K562 (cell line): ENCODE measurements at regions not wholly inside any gene's neighbourhood (a gene's known extent, or its start where the extent isn't known, plus 50 kb on each side); places are given as distances from the start of the nearest gene placed in this dataset.

Experiments
- ATAC-seq: fragments of 200-7000 bp; cut with Tn5 transposase; 3 replicates; pipeline ENCODE4 v1.9.1; 2020; ENCODE audit warnings: moderate library complexity
- BruUV-seq: library from RNA; stranded (reverse); fragments of 400-500 nt; replicated peaks from 2 replicates; lab custom pipeline; 2021; lab: Mats Ljungman, UMichigan
- CTCF ChIA-PET: fragments of 300-600 bp; formaldehyde crosslinking; extraction: SDS; loops from one replicate; lab custom pipeline; 2021; ENCODE audit warnings: low intra/inter-chr PET ratio; lab: Yijun Ruan, JAX
- POLR2A ChIA-PET: fragments of 300-600, 350-650 bp; sonication (Branson Sonifier 250); formaldehyde crosslinking; extraction: SDS; loops from one replicate; lab custom pipeline; 2021; ENCODE audit warnings: antibody characterized with exemption, inconsistent platforms; lab: Yijun Ruan, JAX
- DNase-seq, 4 experiments: peaks; one replicate each; pipeline versions ENCODE4 v3.0.0 to v3.0.0-alpha.2; 2011 to 2018; ENCODE audit warnings: low spot score in 3 of 4, mixed read lengths in 3 of 4; ENCODE audit errors: extremely low read depth in 1 of 4
- FAIRE-seq: peaks from 2 replicates; lab custom pipeline; 2011; peaks lifted over from hg19 to GRCh38; lab: Jason Lieb, UNC
- H2AFZ ChIP-seq: 2 replicates; pipeline ENCODE4 v1.6.0; 2011; ENCODE audit warnings: low read depth, low read length, control low read depth, inconsistent platforms
- H3K27ac ChIP-seq: fragments of 200-600 bp; 3 replicates; pipeline ENCODE4 v1.8.0; 2011; ENCODE audit warnings: low read depth, mild to moderate bottlenecking, control low read depth, inconsistent platforms, low read length, moderate library complexity, mixed read lengths; ENCODE audit errors: extremely low read depth
- H3K27me3 ChIP-seq, 2 experiments: fragments of 300-600 bp in 1 of 2; 2 replicates in 1 of 2; 3 replicates in 1 of 2; pipeline versions ENCODE4 v1.6.0 to v1.8.0; 2011; ENCODE audit warnings: inconsistent platforms in 2 of 2, low read length in 2 of 2, mild to moderate bottlenecking in 1 of 2, mixed read lengths in 1 of 2, moderate library complexity in 1 of 2; ENCODE audit not compliant: control insufficient read depth in 2 of 2, insufficient read depth in 2 of 2
- H3K36me3 ChIP-seq: fragments of 300-600 bp; 3 replicates; pipeline ENCODE4 v1.8.0; 2011; ENCODE audit warnings: mild to moderate bottlenecking, low read length, inconsistent platforms; ENCODE audit not compliant: control insufficient read depth, insufficient read depth
- H3K4me1 ChIP-seq, 2 experiments: fragments of 200-600 bp in 1 of 2; replicated peaks in 1 of 2; 2 replicates in 1 of 2; 3 replicates in 1 of 2; pipeline versions ENCODE4 v1.5.1 to v1.8.0; 2011; ENCODE audit warnings: inconsistent platforms in 2 of 2, low read length in 2 of 2, mild to moderate bottlenecking in 1 of 2, mixed read lengths in 1 of 2, moderate library complexity in 1 of 2; ENCODE audit not compliant: control insufficient read depth in 2 of 2, insufficient read depth in 2 of 2
- H3K4me2 ChIP-seq: 2 replicates; pipeline ENCODE4 v1.6.1; 2011; ENCODE audit warnings: low read length, control low read depth, inconsistent platforms, mixed read lengths; ENCODE audit not compliant: insufficient read depth
- H3K4me3 ChIP-seq: fragments of 200-600 bp; sonication (generic), shearing (Covaris generic); 2 replicates; pipeline ENCODE4 v1.5.1; 2016; ENCODE audit warnings: control low read depth, inconsistent platforms
- H3K79me2 ChIP-seq: fragments of 200-600 bp; 3 replicates; pipeline ENCODE4 v1.8.0; 2011; ENCODE audit warnings: low read length, inconsistent platforms; ENCODE audit not compliant: control insufficient read depth, insufficient read depth
- H3K9ac ChIP-seq, 2 experiments: 2 replicates each; pipeline versions ENCODE4 v1.6.0 to v1.6.1; 2011; ENCODE audit warnings: low read depth in 2 of 2, low read length in 2 of 2, control low read depth in 1 of 2, inconsistent platforms in 1 of 2, mild to moderate bottlenecking in 1 of 2, mixed read lengths in 1 of 2; ENCODE audit not compliant: insufficient read depth in 1 of 2
- H3K9me1 ChIP-seq: one replicate; pipeline ENCODE4 v1.6.0; 2011; ENCODE audit warnings: inconsistent platforms, mild to moderate bottlenecking, low read length, moderate library complexity; ENCODE audit not compliant: control insufficient read depth, insufficient read depth
- H3K9me3 ChIP-seq: replicated peaks from 2 replicates; pipeline ENCODE4 v1.5.1; 2011; ENCODE audit warnings: low read depth, low read length, inconsistent platforms; ENCODE audit not compliant: control insufficient read depth, insufficient read depth
- H4K20me1 ChIP-seq: replicated peaks from 2 replicates; pipeline ENCODE4 v1.6.1; 2011; ENCODE audit warnings: low read length, inconsistent platforms, mixed read lengths; ENCODE audit not compliant: control insufficient read depth, insufficient read depth
- CC2D1A ChIP-seq: fragments of 450-650 bp; IDR thresholded peaks from 2 replicates; pipeline ENCODE4 v1.6.1; 2017; ENCODE audit warnings: mild to moderate bottlenecking
- GATA2 ChIP-seq: sonication (generic); formaldehyde crosslinking; IDR thresholded peaks from 2 replicates; pipeline ENCODE4 v1.4.0; 2020; ENCODE audit warnings: mild to moderate bottlenecking, missing genetic modification reagents
- HMGN3 ChIP-seq: IDR thresholded peaks from 2 replicates; pipeline ENCODE4 v1.6.1; 2011; ENCODE audit warnings: borderline replicate concordance, low read depth, mild to moderate bottlenecking, mixed read lengths, low read length; ENCODE audit not compliant: insufficient read length; ENCODE audit errors: extremely low read depth
- IFI16 ChIP-seq: fragments of 250-450 bp; sonication (Bioruptor Pico); IDR thresholded peaks from 2 replicates; pipeline ENCODE4 v2.1.2; 2022; ENCODE audit warnings: mild to moderate bottlenecking, inconsistent platforms
- KDM4B ChIP-seq, 2 experiments: fragments of 450-650 bp in 1 of 2; sonication (generic) in 1 of 2; IDR thresholded peaks; 2 replicates each; pipeline ENCODE4 v1.6.1; 2016 to 2017; ENCODE audit warnings: borderline replicate concordance in 2 of 2, antibody characterized with exemption in 1 of 2, low read depth in 1 of 2, mild to moderate bottlenecking in 1 of 2
- L3MBTL2 ChIP-seq: fragments of 450-650 bp; IDR thresholded peaks from 2 replicates; pipeline ENCODE4 v1.6.1; 2016; ENCODE audit warnings: mild to moderate bottlenecking, moderate library complexity
- MXI1 ChIP-seq: IDR thresholded peaks from 2 replicates; pipeline ENCODE4 v1.6.1; 2011; ENCODE audit warnings: low read depth, mild to moderate bottlenecking, improper control_type of control experiment, low read length
- NFE2L1 ChIP-seq: fragments of 450-650 bp; IDR thresholded peaks from 2 replicates; pipeline ENCODE4 v1.6.1; 2016; ENCODE audit warnings: missing genetic modification characterization, low read depth, mild to moderate bottlenecking, missing compliant biosample characterization, moderate library complexity, borderline replicate concordance
- POLR2B ChIP-seq: fragments of 450-650 bp; IDR thresholded peaks from 2 replicates; pipeline ENCODE4 v1.6.1; 2018; ENCODE audit warnings: low read depth; ENCODE audit not compliant: partially characterized antibody
- SOX6 ChIP-seq: fragments of 450-650 bp; IDR thresholded peaks from 2 replicates; pipeline ENCODE4 v1.6.1; 2014; ENCODE audit warnings: mild to moderate bottlenecking
- U2AF2 ChIP-seq: fragments of 200-400 bp; formaldehyde crosslinking; optimal IDR thresholded peaks from 2 replicates; pipeline ENCODE3; 2017; ENCODE audit warnings: low read depth, mild to moderate bottlenecking, low read length
- ZNF586 ChIP-seq: fragments of 450-650 bp; formaldehyde crosslinking; conservative IDR thresholded peaks from 2 replicates; pipeline ENCODE4 v1.4.0; 2020; ENCODE audit warnings: mild to moderate bottlenecking, moderate library complexity
- WGBS: fragments of 100-300 bp; shearing (Covaris generic); methylation state at CpG from one replicate; pipeline ENCODE4 v1.1.6; 2016; ENCODE audit warnings: low coverage, mixed read lengths; ENCODE audit not compliant: insufficient coverage; ENCODE audit errors: missing lambda C conversion rate; 5-methylcytosine and 5-hydroxymethylcytosine counted together
- in situ Hi-C: fragments of 300-500 bp; cut with MboI; formaldehyde crosslinking; loops from 4 replicates; pipeline ENCODE4 v1.15.0; 2018; ENCODE audit warnings: inconsistent platforms, mixed read lengths
- intact Hi-C: fragments of 100-400 bp; cut with micrococcal nuclease; formaldehyde crosslinking; loops from 2 replicates; pipeline ENCODE4 v1.14.2; 2022
- TF ChIP-seq, protein P1 (sequence below): sonication (generic); formaldehyde crosslinking; IDR thresholded peaks from 2 replicates; pipeline ENCODE4 v1.8.1; 2023; ENCODE audit warnings: mild to moderate bottlenecking, missing genetic modification reagents
- TF ChIP-seq, protein P2 (sequence below): fragments of 450-650 bp; formaldehyde crosslinking; IDR thresholded peaks from 2 replicates; pipeline ENCODE4 v1.4.0; 2022; ENCODE audit warnings: missing genetic modification characterization

- no peak for FAIRE-seq
- no peaks in the 10 kb centered on the region for H3K27me3 ChIP-seq
Measured at GRCh38 chr14:55904086-55904485, 214.1 kb upstream of the PELI2 start.

More at GRCh38 chr14:55904086-55904485, 214.1 kb upstream of the PELI2 start:
- Histone ChIP-seq H3K9ac (no peak overlapping the region), H3K4me3 (no peak overlapping the region), H2AFZ (no peak overlapping the region), H3K4me1 (no peaks in the 10 kb centered on the region), H4K20me1 (no peaks in the 10 kb centered on the region), H3K79me2 (no peaks in the 10 kb centered on the region), H3K9me1 (no peaks in the 10 kb centered on the region), H3K36me3 (no peaks in the 10 kb centered on the region), H3K27ac (no peak overlapping the region), H3K9me3 (no peaks in the 10 kb centered on the region), H3K4me2 (no peak overlapping the region)
- 3% methylated on average over 3 of the region's 5 CpGs for WGBS
- no TSS peak for BruUV-seq
- POLR2A ChIA-PET: no interaction called here
- TF ChIP-seq IFI16: no peak
- no peak for TF ChIP-seq KDM4B (IDR thresholded peaks at IDR 0.05; ENCODE audit: borderline replicate concordance in 2 of 2, low read depth in 1 of 2)
- no peak for TF ChIP-seq L3MBTL2
- TF ChIP-seq NFE2L1 (tag): no peak
- no peak for TF ChIP-seq HMGN3
- TF ChIP-seq MXI1: no peak
- TF ChIP-seq, protein P1, sequence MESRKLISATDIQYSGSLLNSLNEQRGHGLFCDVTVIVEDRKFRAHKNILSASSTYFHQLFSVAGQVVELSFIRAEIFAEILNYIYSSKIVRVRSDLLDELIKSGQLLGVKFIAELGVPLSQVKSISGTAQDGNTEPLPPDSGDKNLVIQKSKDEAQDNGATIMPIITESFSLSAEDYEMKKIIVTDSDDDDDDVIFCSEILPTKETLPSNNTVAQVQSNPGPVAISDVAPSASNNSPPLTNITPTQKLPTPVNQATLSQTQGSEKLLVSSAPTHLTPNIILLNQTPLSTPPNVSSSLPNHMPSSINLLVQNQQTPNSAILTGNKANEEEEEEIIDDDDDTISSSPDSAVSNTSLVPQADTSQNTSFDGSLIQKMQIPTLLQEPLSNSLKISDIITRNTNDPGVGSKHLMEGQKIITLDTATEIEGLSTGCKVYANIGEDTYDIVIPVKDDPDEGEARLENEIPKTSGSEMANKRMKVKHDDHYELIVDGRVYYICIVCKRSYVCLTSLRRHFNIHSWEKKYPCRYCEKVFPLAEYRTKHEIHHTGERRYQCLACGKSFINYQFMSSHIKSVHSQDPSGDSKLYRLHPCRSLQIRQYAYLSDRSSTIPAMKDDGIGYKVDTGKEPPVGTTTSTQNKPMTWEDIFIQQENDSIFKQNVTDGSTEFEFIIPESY (CRISPR knock-in tag): no peak
- no peak for TF ChIP-seq U2AF2
- TF ChIP-seq SOX6: no peak
- no peak for TF ChIP-seq POLR2B
- no peak for TF ChIP-seq GATA2 (CRISPR knock-in tag)
- TF ChIP-seq ZNF586 (CRISPR knock-in tag): no peak
- TF ChIP-seq, protein P2, sequence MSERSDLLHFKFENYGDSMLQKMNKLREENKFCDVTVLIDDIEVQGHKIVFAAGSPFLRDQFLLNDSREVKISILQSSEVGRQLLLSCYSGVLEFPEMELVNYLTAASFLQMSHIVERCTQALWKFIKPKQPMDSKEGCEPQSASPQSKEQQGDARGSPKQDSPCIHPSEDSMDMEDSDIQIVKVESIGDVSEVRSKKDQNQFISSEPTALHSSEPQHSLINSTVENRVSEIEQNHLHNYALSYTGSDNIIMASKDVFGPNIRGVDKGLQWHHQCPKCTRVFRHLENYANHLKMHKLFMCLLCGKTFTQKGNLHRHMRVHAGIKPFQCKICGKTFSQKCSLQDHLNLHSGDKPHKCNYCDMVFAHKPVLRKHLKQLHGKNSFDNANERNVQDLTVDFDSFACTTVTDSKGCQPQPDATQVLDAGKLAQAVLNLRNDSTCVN (CRISPR knock-in tag): no peak
- TF ChIP-seq CC2D1A: no peak
- ATAC-seq: no peak
- DNase-seq: no peak
- CTCF ChIA-PET: no interaction called here
- in situ Hi-C loops (no loop called here), intact Hi-C loops (no loop called here)
